H1 (cell line): ENCODE measurements at regions not wholly inside any gene's neighbourhood (a gene's known extent, or its start where the extent isn't known, plus 50 kb on each side); places are given as distances from the start of the nearest gene placed in this dataset.

Experiments
- CTCF ChIA-PET: fragments of 300-600 bp; sonication (Branson Sonifier 250); formaldehyde crosslinking; loops from one replicate; lab custom pipeline; 2021; ENCODE audit not compliant: partially characterized antibody; lab: Charles Lee
- POLR2A ChIA-PET: fragments of 300-600 bp; sonication (Branson Sonifier 250); formaldehyde crosslinking; loops from one replicate; lab custom pipeline; 2021; ENCODE audit warnings: inconsistent platforms; ENCODE audit not compliant: partially characterized antibody; lab: Charles Lee
- DNase-seq, 2 experiments: peaks; one replicate each; pipeline versions ENCODE4 v3.0.0 to v3.0.0-alpha.2; 2010 to 2022; ENCODE audit warnings: low spot score in 2 of 2, low read depth in 1 of 2, mixed read lengths in 1 of 2
- FAIRE-seq: peaks from 2 replicates; lab custom pipeline; 2011; peaks lifted over from hg19 to GRCh38; lab: Jason Lieb, UNC
- H2AFZ ChIP-seq: 2 replicates; pipeline ENCODE4 v1.8.1; 2012; ENCODE audit warnings: low read length, inconsistent platforms
- H2AK5ac ChIP-seq: 2 replicates; pipeline ENCODE4 v1.6.1; 2013; ENCODE audit warnings: low read depth, low read length
- H2BK120ac ChIP-seq: replicated peaks from 2 replicates; pipeline ENCODE3; 2013; ENCODE audit warnings: low read depth, low read length, inconsistent platforms
- H2BK12ac ChIP-seq: 2 replicates; pipeline ENCODE4 v1.6.1; 2013; ENCODE audit warnings: low read depth, low read length
- H2BK15ac ChIP-seq: 2 replicates; pipeline ENCODE4 v1.6.1; 2013; ENCODE audit warnings: low read length
- H2BK20ac ChIP-seq: 2 replicates; pipeline ENCODE4 v1.6.1; 2013; ENCODE audit warnings: low read length
- H2BK5ac ChIP-seq: 2 replicates; pipeline ENCODE4 v1.6.1; 2013; ENCODE audit warnings: low read depth, low read length
- H3K14ac ChIP-seq: 2 replicates; pipeline ENCODE4 v1.6.1; 2013; ENCODE audit warnings: inconsistent platforms; ENCODE audit not compliant: insufficient read length
- H3K18ac ChIP-seq: 2 replicates; pipeline ENCODE4 v1.6.1; 2013; ENCODE audit warnings: low read length; ENCODE audit errors: extremely low read depth
- H3K23ac ChIP-seq: 2 replicates; pipeline ENCODE4 v1.6.1; 2013; ENCODE audit warnings: inconsistent platforms; ENCODE audit not compliant: insufficient read length
- H3K23me2 ChIP-seq: 2 replicates; pipeline ENCODE4 v1.6.1; 2013; ENCODE audit warnings: low read depth, low read length
- H3K27ac ChIP-seq: 2 replicates; pipeline ENCODE4 v1.6.1; 2011; ENCODE audit warnings: low read depth, low read length, inconsistent platforms
- H3K27me3 ChIP-seq, 4 experiments: replicated peaks in 1 of 4; 1 replicate in 1 of 4; 2 replicates in 3 of 4; pipeline versions ENCODE4 v1.6.1 to v1.8.1; 2011 to 2013; ENCODE audit warnings: low read length in 3 of 4, mild to moderate bottlenecking in 3 of 4, inconsistent platforms in 2 of 4, mixed read lengths in 2 of 4, moderate library complexity in 1 of 4; ENCODE audit not compliant: control insufficient read depth in 3 of 4, insufficient read depth in 3 of 4; ENCODE audit errors: extremely low read depth in 1 of 4
- H3K36me3 ChIP-seq, 4 experiments: 2 replicates each; pipeline versions ENCODE4 v1.6.1 to v1.8.1; 2011 to 2013; ENCODE audit warnings: mild to moderate bottlenecking in 4 of 4, low read length in 3 of 4, moderate library complexity in 2 of 4, control low read depth in 1 of 4, inconsistent platforms in 1 of 4; ENCODE audit not compliant: insufficient read depth in 4 of 4, control insufficient read depth in 2 of 4
- H3K4ac ChIP-seq: replicated peaks from 2 replicates; pipeline ENCODE3; 2013; ENCODE audit warnings: low read length, low read depth, mixed read lengths, inconsistent platforms; ENCODE audit not compliant: insufficient read length
- H3K4me1 ChIP-seq, 4 experiments: replicated peaks in 1 of 4; 1 replicate in 1 of 4; 2 replicates in 3 of 4; pipeline versions ENCODE4 v1.6.1 to v1.8.1; 2011 to 2013; ENCODE audit warnings: low read length in 3 of 4, inconsistent platforms in 2 of 4, mixed read lengths in 1 of 4; ENCODE audit not compliant: insufficient read depth in 4 of 4, control insufficient read depth in 3 of 4
- H3K4me2 ChIP-seq, 2 experiments: 2 replicates each; pipeline versions ENCODE4 v1.6.1 to v1.8.1; 2011 to 2013; ENCODE audit warnings: low read depth in 2 of 2, low read length in 2 of 2, control low read depth in 1 of 2, inconsistent platforms in 1 of 2, mild to moderate bottlenecking in 1 of 2; ENCODE audit not compliant: insufficient read depth in 1 of 2
- H3K4me3 ChIP-seq, 4 experiments: fragments of 200-600, 300-600 bp in 1 of 4; sonication (generic), shearing (Covaris generic), sonication (Bioruptor Twin) in 1 of 4; 2 replicates each; pipeline versions ENCODE4 v1.5.1 to v1.8.1; 2011 to 2016; ENCODE audit warnings: low read length in 4 of 4, low read depth in 3 of 4, control low read depth in 2 of 4, inconsistent platforms in 2 of 4, mild to moderate bottlenecking in 2 of 4, mixed read lengths in 1 of 4, moderate library complexity in 1 of 4; ENCODE audit not compliant: insufficient read depth in 2 of 4; ENCODE audit errors: extremely low read depth in 1 of 4
- H3K56ac ChIP-seq: replicated peaks from 2 replicates; pipeline ENCODE3; 2013; ENCODE audit warnings: low read depth, mild to moderate bottlenecking, mixed read lengths, low read length, inconsistent platforms; ENCODE audit not compliant: insufficient read length
- H3K79me1 ChIP-seq: 2 replicates; pipeline ENCODE4 v1.6.1; 2013; ENCODE audit warnings: low read depth, low read length, control low read depth
- H3K79me2 ChIP-seq, 2 experiments: 2 replicates each; pipeline versions ENCODE4 v1.6.1 to v1.8.1; 2012 to 2013; ENCODE audit warnings: low read length in 2 of 2, mild to moderate bottlenecking in 2 of 2, inconsistent platforms in 1 of 2; ENCODE audit not compliant: insufficient read depth in 2 of 2, control insufficient read depth in 1 of 2
- H3K9ac ChIP-seq, 4 experiments: replicated peaks in 1 of 4; 1 replicate in 1 of 4; 2 replicates in 3 of 4; pipeline versions ENCODE4 v1.6.1 to v1.8.1; 2011 to 2013; ENCODE audit warnings: low read depth in 3 of 4, low read length in 3 of 4, control low read depth in 2 of 4, mild to moderate bottlenecking in 2 of 4, moderate library complexity in 2 of 4, inconsistent platforms in 1 of 4; ENCODE audit errors: extremely low read depth in 1 of 4
- H3K9me3 ChIP-seq, 2 experiments: 2 replicates each; pipeline versions ENCODE4 v1.6.1 to v1.8.1; 2012 to 2013; ENCODE audit warnings: mild to moderate bottlenecking in 2 of 2, moderate library complexity in 2 of 2, control low read depth in 1 of 2, inconsistent platforms in 1 of 2, low read depth in 1 of 2, low read length in 1 of 2, mixed read lengths in 1 of 2; ENCODE audit not compliant: insufficient read depth in 2 of 2
- H4K20me1 ChIP-seq, 2 experiments: replicated peaks in 1 of 2; 2 replicates each; pipeline versions ENCODE3 to v1.8.1; 2011 to 2013; ENCODE audit warnings: inconsistent platforms in 2 of 2, low read length in 2 of 2, mild to moderate bottlenecking in 1 of 2; ENCODE audit not compliant: insufficient read depth in 2 of 2, control insufficient read depth in 1 of 2
- H4K5ac ChIP-seq: 2 replicates; pipeline ENCODE4 v1.6.1; 2013; ENCODE audit warnings: low read length, low read depth, mixed read lengths, inconsistent platforms; ENCODE audit not compliant: insufficient read length
- H4K8ac ChIP-seq: 2 replicates; pipeline ENCODE4 v1.8.0; 2013; ENCODE audit warnings: mild to moderate bottlenecking, moderate library complexity, low read length, inconsistent platforms; ENCODE audit not compliant: insufficient read depth; ENCODE audit errors: extremely low read depth
- H4K91ac ChIP-seq: replicated peaks from 2 replicates; pipeline ENCODE3; 2013; ENCODE audit warnings: low read length, mixed read lengths, inconsistent platforms; ENCODE audit not compliant: insufficient read length
- BCL11A ChIP-seq, 2 experiments: IDR thresholded peaks; one replicate each; pipeline ENCODE4 v1.6.1; 2011; ENCODE audit warnings: low read depth in 2 of 2, low read length in 2 of 2, mild to moderate bottlenecking in 2 of 2
- CTBP2 ChIP-seq: IDR thresholded peaks from 2 replicates; pipeline ENCODE4 v1.7.0; 2011; ENCODE audit warnings: borderline replicate concordance, mild to moderate bottlenecking, moderate library complexity, mixed read lengths, low read length; ENCODE audit not compliant: insufficient read depth, insufficient read length
- KDM4A ChIP-seq: IDR thresholded peaks from one replicate; pipeline ENCODE4 v1.7.1; 2012; ENCODE audit warnings: low read depth, mild to moderate bottlenecking, moderate library complexity, low read length, inconsistent platforms; ENCODE audit not compliant: severe bottlenecking
- SP4 ChIP-seq: IDR thresholded peaks from 2 replicates; pipeline ENCODE4 v1.6.1; 2012; ENCODE audit warnings: low read length, inconsistent platforms
- WGBS, 2 experiments: shearing (Covaris generic) in 1 of 2; methylation state at CpG; one replicate each; pipeline versions ENCODE4 v1.1.6 to v1.1.7; 2013 to 2015; ENCODE audit warnings: low lambda C conversion rate in 2 of 2, mixed read lengths in 2 of 2, inconsistent platforms in 1 of 2, low coverage in 1 of 2, missing lambda C conversion rate in 1 of 2; ENCODE audit not compliant: insufficient replicate concordance in 2 of 2, insufficient coverage in 1 of 2, insufficient read length in 1 of 2; ENCODE audit errors: extremely low coverage in 1 of 2, missing lambda C conversion rate in 1 of 2; 5-methylcytosine and 5-hydroxymethylcytosine counted together
- TF ChIP-seq, protein P1 (sequence below), 3 experiments: IDR thresholded peaks; 1 replicate in 2 of 3; 2 replicates in 1 of 3; pipeline versions ENCODE4 v1.5.1 to v1.6.1; 2011; ENCODE audit warnings: low read length in 3 of 3, mild to moderate bottlenecking in 3 of 3, inconsistent platforms in 2 of 3, low read depth in 1 of 3, moderate library complexity in 1 of 3; ENCODE audit not compliant: insufficient read depth in 1 of 3; ENCODE audit errors: control extremely low read depth in 1 of 3

DNA sequence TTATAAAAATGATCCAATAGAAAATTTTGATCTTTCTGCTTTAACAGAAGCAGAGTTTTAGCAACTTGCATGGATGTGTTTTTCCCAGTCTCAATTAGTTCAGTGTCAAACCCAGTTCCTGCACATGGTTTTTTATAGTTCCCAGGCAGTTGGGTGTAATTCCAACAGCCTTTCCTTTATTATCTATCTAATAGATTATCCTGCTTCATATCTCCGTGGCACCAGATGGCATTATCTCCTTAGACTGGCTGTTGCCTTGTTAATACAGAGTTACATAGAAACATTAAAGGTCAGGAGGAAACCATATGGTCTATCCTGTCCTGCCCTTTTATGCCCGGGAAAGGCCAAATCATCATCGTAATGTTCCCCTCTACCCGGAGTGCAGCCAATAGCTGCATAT lies 400.9 kb upstream of the SMIM21 start:
- Histone ChIP-seq H3K4me2 (no peak overlapping the region), H3K9me3 (no peaks in the 10 kb centered on the region), H3K23ac (no peak overlapping the region), H3K23me2 (no peaks in the 10 kb centered on the region), H4K5ac (no peak overlapping the region), H3K27ac (no peak overlapping the region), H3K56ac (no peak overlapping the region), H2BK20ac (no peak overlapping the region), H2BK5ac (no peak overlapping the region), H2AFZ (no peak overlapping the region), H3K14ac (no peak overlapping the region), H4K8ac (no peak overlapping the region), H3K27me3 (no peaks in the 10 kb centered on the region), H2BK15ac (no peak overlapping the region), H2AK5ac (no peak overlapping the region), H3K4me1 (peaks cover 0 to 7% (median 2%) of the 10 kb centered on the region in 4 experiments; a peak in 3 of 7 replicates), H4K91ac (no peak overlapping the region), H3K9ac (no peak overlapping the region), H3K79me1 (no peaks in the 10 kb centered on the region), H2BK12ac (no peak overlapping the region), H3K4me3 (no peak overlapping the region), H3K79me2 (no peaks in the 10 kb centered on the region), H3K36me3 (no peaks in the 10 kb centered on the region), H3K4ac (no peak overlapping the region), H2BK120ac (no peak overlapping the region), H4K20me1 (no peaks in the 10 kb centered on the region), H3K18ac (no peak overlapping the region)
- POLR2A ChIA-PET: no interaction called here
- DNase-seq: no peak
- CTCF ChIA-PET: interaction anchor here (0.7 kb wide), 1 partner anchor 47 kb away, joined by 3 read pairs; no protein-coding TSS in a partner anchor
- FAIRE-seq: no peak
- 93% methylated on average over 4 of the region's 4 CpGs; no CpG with 5 or more reads in 1 of the 2 experiments for WGBS, 2 experiments
- no peak for TF ChIP-seq CTBP2
- TF ChIP-seq BCL11A (IDR thresholded peaks at IDR 0.05; ENCODE audit: low read depth in 2 of 2, low read length in 2 of 2): no peak
- no peak for TF ChIP-seq KDM4A
- TF ChIP-seq, protein P1, sequence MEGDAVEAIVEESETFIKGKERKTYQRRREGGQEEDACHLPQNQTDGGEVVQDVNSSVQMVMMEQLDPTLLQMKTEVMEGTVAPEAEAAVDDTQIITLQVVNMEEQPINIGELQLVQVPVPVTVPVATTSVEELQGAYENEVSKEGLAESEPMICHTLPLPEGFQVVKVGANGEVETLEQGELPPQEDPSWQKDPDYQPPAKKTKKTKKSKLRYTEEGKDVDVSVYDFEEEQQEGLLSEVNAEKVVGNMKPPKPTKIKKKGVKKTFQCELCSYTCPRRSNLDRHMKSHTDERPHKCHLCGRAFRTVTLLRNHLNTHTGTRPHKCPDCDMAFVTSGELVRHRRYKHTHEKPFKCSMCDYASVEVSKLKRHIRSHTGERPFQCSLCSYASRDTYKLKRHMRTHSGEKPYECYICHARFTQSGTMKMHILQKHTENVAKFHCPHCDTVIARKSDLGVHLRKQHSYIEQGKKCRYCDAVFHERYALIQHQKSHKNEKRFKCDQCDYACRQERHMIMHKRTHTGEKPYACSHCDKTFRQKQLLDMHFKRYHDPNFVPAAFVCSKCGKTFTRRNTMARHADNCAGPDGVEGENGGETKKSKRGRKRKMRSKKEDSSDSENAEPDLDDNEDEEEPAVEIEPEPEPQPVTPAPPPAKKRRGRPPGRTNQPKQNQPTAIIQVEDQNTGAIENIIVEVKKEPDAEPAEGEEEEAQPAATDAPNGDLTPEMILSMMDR (IDR thresholded peaks at IDR 0.05; ENCODE audit: control extremely low read depth in 1 of 3, insufficient read depth in 1 of 3, low read depth in 1 of 3, low read length in 3 of 3): no peak
- no peak for TF ChIP-seq SP4
